Type B pancreatic cell (in vitro differentiated cells): ENCODE measurements at regions not wholly inside any gene's neighbourhood (a gene's known extent, or its start where the extent isn't known, plus 50 kb on each side); places are given as distances from the start of the nearest gene placed in this dataset.
A peak's percentile ranks its signal among the peaks of the same experiment; 100 is the strongest.

ENCODE experiments used
- DNase-seq: peaks from one replicate; pipeline ENCODE4 v3.0.0; 2021; ENCODE audit warnings: mixed read lengths; ENCODE audit not compliant: unreplicated experiment; ENCODE audit errors: extremely low spot score
- H3K27ac Mint-ChIP-seq: 2 replicates; pipeline ENCODE4 v1.8.0; 2021; ENCODE audit warnings: mild to moderate bottlenecking, mixed read lengths
- H3K27me3 Mint-ChIP-seq: 2 replicates; pipeline ENCODE4 v1.8.0; 2021; ENCODE audit warnings: mixed read lengths
- H3K36me3 Mint-ChIP-seq: 2 replicates; pipeline ENCODE4 v1.8.0; 2021; ENCODE audit warnings: mixed read lengths
- H3K4me1 Mint-ChIP-seq: one replicate; pipeline ENCODE4 v1.8.0; 2021; ENCODE audit warnings: mixed read lengths; ENCODE audit not compliant: unreplicated experiment
- H3K4me3 Mint-ChIP-seq: 2 replicates; pipeline ENCODE4 v1.8.0; 2021; ENCODE audit warnings: mild to moderate bottlenecking, mixed read lengths
- H3K9me3 Mint-ChIP-seq: 2 replicates; pipeline ENCODE4 v1.8.0; 2021; ENCODE audit warnings: mixed read lengths
- TF ChIP-seq, protein P1 (sequence below): fragments of 200-600 bp; sonication (generic); conservative IDR thresholded peaks from 2 replicates; pipeline ENCODE4 v1.5.0; 2021; ENCODE audit warnings: antibody characterized with exemption, mild to moderate bottlenecking

DNA sequence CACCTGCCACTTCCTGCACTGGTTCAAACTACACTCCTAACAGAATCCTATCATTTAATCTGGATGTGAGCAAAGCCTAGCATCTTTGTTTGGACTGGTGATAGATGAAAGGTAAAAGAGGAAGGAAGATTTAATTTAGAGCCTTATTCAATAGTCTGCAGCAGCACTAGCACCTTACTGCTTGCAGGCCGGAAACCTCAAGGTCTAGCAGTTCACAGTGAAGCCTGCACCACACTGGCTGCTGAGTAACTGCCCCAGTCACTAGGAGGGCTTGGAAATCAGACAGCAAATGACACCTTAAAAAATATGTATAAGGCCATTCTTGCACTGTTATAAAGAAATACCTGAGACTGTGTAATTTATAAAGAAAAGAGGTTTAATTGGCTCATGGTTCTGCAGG is 358.0 kb downstream of the DAD1 start:
- DNase-seq = no peak
- Mint-ChIP-seq H3K36me3 (no peaks in the 10 kb centered on the region), H3K27ac (no peak overlapping the region), H3K27me3 (no peaks in the 10 kb centered on the region), H3K9me3 (peaks cover 4% of the 10 kb centered on the region), H3K4me1 (no peaks in the 10 kb centered on the region), H3K4me3 (no peak overlapping the region)
- TF ChIP-seq, protein P1, sequence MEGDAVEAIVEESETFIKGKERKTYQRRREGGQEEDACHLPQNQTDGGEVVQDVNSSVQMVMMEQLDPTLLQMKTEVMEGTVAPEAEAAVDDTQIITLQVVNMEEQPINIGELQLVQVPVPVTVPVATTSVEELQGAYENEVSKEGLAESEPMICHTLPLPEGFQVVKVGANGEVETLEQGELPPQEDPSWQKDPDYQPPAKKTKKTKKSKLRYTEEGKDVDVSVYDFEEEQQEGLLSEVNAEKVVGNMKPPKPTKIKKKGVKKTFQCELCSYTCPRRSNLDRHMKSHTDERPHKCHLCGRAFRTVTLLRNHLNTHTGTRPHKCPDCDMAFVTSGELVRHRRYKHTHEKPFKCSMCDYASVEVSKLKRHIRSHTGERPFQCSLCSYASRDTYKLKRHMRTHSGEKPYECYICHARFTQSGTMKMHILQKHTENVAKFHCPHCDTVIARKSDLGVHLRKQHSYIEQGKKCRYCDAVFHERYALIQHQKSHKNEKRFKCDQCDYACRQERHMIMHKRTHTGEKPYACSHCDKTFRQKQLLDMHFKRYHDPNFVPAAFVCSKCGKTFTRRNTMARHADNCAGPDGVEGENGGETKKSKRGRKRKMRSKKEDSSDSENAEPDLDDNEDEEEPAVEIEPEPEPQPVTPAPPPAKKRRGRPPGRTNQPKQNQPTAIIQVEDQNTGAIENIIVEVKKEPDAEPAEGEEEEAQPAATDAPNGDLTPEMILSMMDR = no peak

DNA sequence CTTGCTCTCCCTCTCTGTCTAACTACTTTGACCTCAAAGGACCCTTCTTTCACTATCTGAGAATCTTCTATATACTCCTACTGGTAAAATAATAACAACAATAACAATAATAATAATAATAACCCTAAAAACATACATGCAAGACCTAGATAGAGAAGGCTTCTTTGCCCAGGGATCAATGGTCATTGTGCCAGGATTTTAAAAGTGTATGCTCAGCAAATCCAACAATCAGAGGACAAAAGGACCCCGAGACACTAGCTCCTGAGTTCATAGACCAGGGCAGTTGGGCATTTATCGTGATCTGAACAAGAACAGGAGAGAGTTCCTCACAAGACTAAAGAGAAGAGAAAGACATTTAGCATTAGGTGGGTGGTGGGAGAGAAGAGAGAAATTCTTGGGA is 358.5 kb downstream of the DAD1 start:
- no peak overlapping the region for H3K4me3 Mint-ChIP-seq
- H3K4me1 Mint-ChIP-seq = no peaks in the 10 kb centered on the region
- TF ChIP-seq, protein P1 = no peak
- peaks cover 4% of the 10 kb centered on the region for H3K9me3 Mint-ChIP-seq
- no peaks in the 10 kb centered on the region for H3K27me3 Mint-ChIP-seq
- DNase-seq = no peak
- H3K36me3 Mint-ChIP-seq = no peaks in the 10 kb centered on the region
- no peak overlapping the region for H3K27ac Mint-ChIP-seq

DNA sequence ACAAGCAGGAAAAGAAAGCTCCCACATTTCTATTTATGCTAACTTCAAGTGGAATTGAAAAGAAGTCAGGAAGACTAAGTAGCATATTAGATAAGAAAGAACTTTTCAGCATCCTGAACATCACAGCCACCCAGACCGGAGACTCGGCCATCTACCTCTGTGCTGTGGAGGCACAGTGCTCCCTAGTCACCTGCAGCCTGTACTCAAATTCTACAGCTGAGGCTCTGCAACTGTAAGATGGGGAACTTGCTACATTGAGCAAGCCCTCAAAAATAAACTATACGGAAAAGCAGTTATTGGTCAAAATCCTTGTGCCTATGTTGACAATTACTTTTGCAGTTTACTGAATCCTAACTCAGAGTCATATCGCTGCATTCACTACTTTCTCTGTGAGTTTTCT is 361.9 kb downstream of the DAD1 start:
- Mint-ChIP-seq H3K4me1 (no peaks in the 10 kb centered on the region), H3K27me3 (peaks cover 6% of the 10 kb centered on the region)
- DNase-seq = no peak

DNA sequence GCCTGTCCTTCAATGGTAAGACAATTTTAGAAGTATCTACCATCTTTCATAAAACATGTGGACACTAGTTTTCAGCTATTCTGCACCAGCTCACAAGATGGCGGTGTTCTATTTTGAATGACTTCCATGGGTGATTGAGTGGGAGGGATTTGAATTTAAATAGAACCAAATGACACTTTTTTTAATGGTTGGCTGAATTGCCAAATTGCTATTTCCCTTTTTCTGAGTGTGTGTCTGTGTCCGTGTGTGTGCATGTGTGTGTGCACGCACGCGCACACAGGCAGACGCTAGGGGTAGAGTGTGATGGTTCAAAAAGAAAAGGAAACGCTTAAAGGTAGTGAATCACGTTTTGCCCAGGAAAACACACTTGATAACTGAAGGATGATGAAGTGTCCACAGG is 362.6 kb downstream of the DAD1 start:
- no peak for DNase-seq
- Mint-ChIP-seq H3K4me3 (no peak overlapping the region), H3K9me3 (no peaks in the 10 kb centered on the region), H3K36me3 (no peaks in the 10 kb centered on the region), H3K27ac (no peak overlapping the region), H3K4me1 (no peaks in the 10 kb centered on the region), H3K27me3 (peaks cover 6% of the 10 kb centered on the region)
- TF ChIP-seq, protein P1 = peak; percentile 17

More for the DNA sequence above, 361.9 kb downstream of the DAD1 start:
- Mint-ChIP-seq H3K27ac (no peak overlapping the region), H3K4me3 (no peak overlapping the region), H3K36me3 (no peaks in the 10 kb centered on the region), H3K9me3 (no peaks in the 10 kb centered on the region)
- TF ChIP-seq, protein P1 = no peak

DNA sequence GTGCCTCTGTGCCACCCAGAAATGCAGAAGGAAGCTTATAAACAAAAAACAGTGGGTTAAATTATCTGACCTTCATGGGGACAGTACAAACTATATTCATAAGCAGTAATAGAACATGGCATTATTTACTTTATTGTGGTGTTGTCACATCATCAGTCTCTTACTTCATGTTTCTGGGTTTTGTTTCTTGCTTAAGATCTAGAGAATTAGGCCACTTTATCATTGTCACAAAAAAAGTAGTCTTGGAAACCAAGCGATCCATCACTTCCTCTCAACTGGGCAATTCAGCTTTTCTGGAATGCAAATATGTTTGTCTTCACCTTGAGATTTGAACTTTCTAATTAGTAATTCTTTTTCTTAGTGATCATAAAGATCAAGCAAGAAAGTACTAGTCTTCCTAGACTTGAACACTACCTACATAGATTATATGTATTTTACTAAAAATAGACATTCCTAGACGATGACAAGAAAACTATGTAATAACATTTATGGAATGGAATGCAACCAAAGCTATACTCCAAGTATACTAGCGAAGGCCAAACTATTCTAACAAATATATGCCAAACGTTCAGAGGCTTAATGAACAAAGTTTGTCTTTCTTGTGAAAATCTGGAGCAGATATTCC is 363.4 kb downstream of the DAD1 start:
- DNase-seq = no peak
- Mint-ChIP-seq H3K4me3 (no peak overlapping the region), H3K27me3 (peaks cover 6% of the 10 kb centered on the region), H3K36me3 (no peaks in the 10 kb centered on the region), H3K4me1 (no peaks in the 10 kb centered on the region), H3K9me3 (no peaks in the 10 kb centered on the region), H3K27ac (no peak overlapping the region)
- TF ChIP-seq, protein P1 = no peak

DNA sequence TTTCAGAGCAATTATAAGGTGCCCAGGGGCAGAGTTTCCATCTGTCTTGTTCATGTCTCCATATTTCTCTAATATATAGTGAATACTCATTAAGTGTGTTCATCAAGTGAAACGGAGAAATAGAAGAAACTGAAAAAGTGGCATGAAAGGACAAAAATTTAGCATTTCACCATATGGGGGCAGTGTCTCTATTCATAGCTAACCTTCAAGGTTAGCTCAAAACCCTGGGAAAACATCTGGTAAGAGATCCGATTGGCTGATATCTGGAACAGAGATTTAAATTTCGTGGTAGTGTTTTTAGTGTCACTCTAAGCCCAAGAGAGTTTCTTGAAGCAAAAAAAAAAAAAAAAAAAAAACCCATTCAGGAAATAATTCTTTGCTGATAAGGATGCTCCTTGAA is 367.5 kb downstream of the DAD1 start:
- Mint-ChIP-seq H3K4me1 (no peaks in the 10 kb centered on the region), H3K9me3 (no peaks in the 10 kb centered on the region), H3K4me3 (no peak overlapping the region), H3K27me3 (peaks cover 6% of the 10 kb centered on the region), H3K27ac (no peak overlapping the region), H3K36me3 (no peaks in the 10 kb centered on the region)
- TF ChIP-seq, protein P1 = peak; percentile 56
- no peak for DNase-seq
